Neural progenitor cell (in vitro differentiated cells): ENCODE measurements at regions not wholly inside any gene's neighbourhood (a gene's known extent, or its start where the extent isn't known, plus 50 kb on each side); places are given as distances from the start of the nearest gene placed in this dataset.

Experiments
- EZH2 ChIP-seq: fragments of 200-600 bp; sonication (generic); IDR thresholded peaks from 2 replicates; pipeline ENCODE4 v1.6.1; 2017; ENCODE audit warnings: antibody characterized with exemption, mild to moderate bottlenecking, moderate library complexity
- EZH2phosphoT487 ChIP-seq: fragments of 200-600 bp; sonication (generic); IDR thresholded peaks from 2 replicates; pipeline ENCODE4 v1.6.1; 2017; ENCODE audit warnings: antibody characterized with exemption
- TF ChIP-seq, protein P1 (sequence below): fragments of 200-600 bp; sonication (generic); IDR thresholded peaks from 2 replicates; pipeline ENCODE4 v1.5.1; 2017; ENCODE audit warnings: antibody characterized with exemption, mild to moderate bottlenecking

DNA sequence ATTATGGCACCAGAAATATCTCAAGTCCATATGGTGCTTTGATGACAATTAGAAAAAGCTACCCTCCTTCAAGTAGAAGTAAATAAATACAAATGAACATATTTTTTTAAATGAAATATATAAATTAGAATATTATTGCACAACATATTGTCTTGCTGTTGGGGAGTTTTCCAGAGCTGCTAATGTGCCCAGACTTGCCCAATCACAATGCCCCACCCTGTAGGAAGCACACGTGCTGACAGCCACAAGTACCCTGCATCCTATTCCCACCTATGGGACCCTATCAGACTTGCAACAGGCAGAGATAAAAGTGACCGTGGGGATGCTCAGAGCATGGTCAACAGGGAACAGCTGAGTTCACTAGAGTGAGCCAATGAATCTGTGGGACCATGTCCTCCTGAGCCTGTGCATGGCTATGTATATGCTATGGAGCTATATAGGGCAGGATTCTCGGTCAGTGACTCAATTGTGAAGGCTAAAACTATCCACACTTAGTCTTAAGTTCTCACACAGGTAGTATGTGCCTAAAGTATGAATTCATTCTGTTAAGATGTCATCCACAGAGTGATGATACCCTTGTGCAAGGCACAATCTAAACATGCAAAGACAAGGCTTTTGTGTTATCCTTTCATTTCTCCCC is 336.0 kb downstream of the HGF start:
- TF ChIP-seq, protein P1, sequence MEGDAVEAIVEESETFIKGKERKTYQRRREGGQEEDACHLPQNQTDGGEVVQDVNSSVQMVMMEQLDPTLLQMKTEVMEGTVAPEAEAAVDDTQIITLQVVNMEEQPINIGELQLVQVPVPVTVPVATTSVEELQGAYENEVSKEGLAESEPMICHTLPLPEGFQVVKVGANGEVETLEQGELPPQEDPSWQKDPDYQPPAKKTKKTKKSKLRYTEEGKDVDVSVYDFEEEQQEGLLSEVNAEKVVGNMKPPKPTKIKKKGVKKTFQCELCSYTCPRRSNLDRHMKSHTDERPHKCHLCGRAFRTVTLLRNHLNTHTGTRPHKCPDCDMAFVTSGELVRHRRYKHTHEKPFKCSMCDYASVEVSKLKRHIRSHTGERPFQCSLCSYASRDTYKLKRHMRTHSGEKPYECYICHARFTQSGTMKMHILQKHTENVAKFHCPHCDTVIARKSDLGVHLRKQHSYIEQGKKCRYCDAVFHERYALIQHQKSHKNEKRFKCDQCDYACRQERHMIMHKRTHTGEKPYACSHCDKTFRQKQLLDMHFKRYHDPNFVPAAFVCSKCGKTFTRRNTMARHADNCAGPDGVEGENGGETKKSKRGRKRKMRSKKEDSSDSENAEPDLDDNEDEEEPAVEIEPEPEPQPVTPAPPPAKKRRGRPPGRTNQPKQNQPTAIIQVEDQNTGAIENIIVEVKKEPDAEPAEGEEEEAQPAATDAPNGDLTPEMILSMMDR = no peak
- TF ChIP-seq EZH2 (no peak), EZH2phosphoT487 (no peak)
